ENCODE measurements at regions not wholly inside any gene's neighbourhood (a gene's known extent, or its start where the extent isn't known, plus 50 kb on each side); places are given as distances from the start of the nearest gene placed in this dataset.

DNA sequence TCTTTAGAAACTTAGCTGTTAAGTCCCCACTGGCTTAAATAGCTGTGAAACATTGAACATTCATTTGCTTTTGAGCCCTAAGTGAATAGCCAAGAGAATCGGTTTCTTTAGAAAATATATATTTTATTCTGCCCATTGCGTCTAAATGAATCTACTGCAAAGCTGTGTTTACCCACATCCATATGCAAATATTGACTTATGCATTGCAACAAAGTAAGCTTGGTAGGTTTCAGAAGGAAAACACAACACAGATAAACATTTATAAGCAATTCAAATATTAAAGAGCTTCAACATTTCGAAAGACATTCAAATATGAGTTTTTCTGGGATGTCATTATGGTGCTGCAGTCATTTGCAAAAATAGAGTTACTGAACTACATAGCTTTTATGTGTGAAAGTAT is 257.3 kb downstream of the SH2D4B start:
- TF ChIP-seq, protein P1, sequence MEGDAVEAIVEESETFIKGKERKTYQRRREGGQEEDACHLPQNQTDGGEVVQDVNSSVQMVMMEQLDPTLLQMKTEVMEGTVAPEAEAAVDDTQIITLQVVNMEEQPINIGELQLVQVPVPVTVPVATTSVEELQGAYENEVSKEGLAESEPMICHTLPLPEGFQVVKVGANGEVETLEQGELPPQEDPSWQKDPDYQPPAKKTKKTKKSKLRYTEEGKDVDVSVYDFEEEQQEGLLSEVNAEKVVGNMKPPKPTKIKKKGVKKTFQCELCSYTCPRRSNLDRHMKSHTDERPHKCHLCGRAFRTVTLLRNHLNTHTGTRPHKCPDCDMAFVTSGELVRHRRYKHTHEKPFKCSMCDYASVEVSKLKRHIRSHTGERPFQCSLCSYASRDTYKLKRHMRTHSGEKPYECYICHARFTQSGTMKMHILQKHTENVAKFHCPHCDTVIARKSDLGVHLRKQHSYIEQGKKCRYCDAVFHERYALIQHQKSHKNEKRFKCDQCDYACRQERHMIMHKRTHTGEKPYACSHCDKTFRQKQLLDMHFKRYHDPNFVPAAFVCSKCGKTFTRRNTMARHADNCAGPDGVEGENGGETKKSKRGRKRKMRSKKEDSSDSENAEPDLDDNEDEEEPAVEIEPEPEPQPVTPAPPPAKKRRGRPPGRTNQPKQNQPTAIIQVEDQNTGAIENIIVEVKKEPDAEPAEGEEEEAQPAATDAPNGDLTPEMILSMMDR (conservative IDR thresholded peaks at IDR 0.05; ENCODE audit: low read length) = no peak
- TF ChIP-seq EZH2phosphoT487 (IDR thresholded peaks at IDR 0.05; ENCODE audit: borderline replicate concordance, low read depth, low read length) = no peak

Data from OCI-LY7 (cell line).